WTC11 (cell line): ENCODE measurements at regions not wholly inside any gene's neighbourhood (a gene's known extent, or its start where the extent isn't known, plus 50 kb on each side); places are given as distances from the start of the nearest gene placed in this dataset.

Source experiments
- ATAC-seq: fragments of 200-7000 bp; cut with Tn5 transposase; 2 replicates; pipeline ENCODE4 v1.10.0; 2021; ENCODE audit warnings: mild to moderate bottlenecking, moderate library complexity
- CTCF ChIA-PET: fragments of 300-600 bp; sonication (Branson Sonifier 250); formaldehyde crosslinking; loops from one replicate; lab custom pipeline; 2021; ENCODE audit warnings: antibody characterized with exemption; lab: Charles Lee
- POLR2A ChIA-PET: fragments of 350-600 bp; sonication (Branson Sonifier 250); formaldehyde crosslinking; loops from one replicate; lab custom pipeline; 2021; ENCODE audit warnings: antibody characterized with exemption; lab: Charles Lee
- DNase-seq: peaks from one replicate; pipeline ENCODE4 v3.0.0; 2021; ENCODE audit warnings: low spot score
- H3K27ac Mint-ChIP-seq: 2 replicates; pipeline ENCODE4 v1.8.0; 2021; ENCODE audit warnings: mixed read lengths
- H3K27me3 Mint-ChIP-seq: 2 replicates; pipeline ENCODE4 v1.8.0; 2021; ENCODE audit warnings: low read depth, mild to moderate bottlenecking, moderate library complexity, mixed read lengths
- H3K36me3 Mint-ChIP-seq: 2 replicates; pipeline ENCODE4 v1.8.0; 2021; ENCODE audit warnings: mixed read lengths
- H3K4me1 Mint-ChIP-seq: 2 replicates; pipeline ENCODE4 v1.8.0; 2022; ENCODE audit warnings: mixed read lengths
- H3K4me3 Mint-ChIP-seq: 2 replicates; pipeline ENCODE4 v1.8.0; 2021; ENCODE audit warnings: mild to moderate bottlenecking, moderate library complexity, mixed read lengths
- H3K9me3 Mint-ChIP-seq: 2 replicates; pipeline ENCODE4 v1.8.0; 2021; ENCODE audit warnings: mixed read lengths
- ATF1 ChIP-seq: sonication (generic); formaldehyde crosslinking; IDR thresholded peaks from 2 replicates; pipeline ENCODE4 v1.8.1; 2023; ENCODE audit warnings: mild to moderate bottlenecking, moderate library complexity, missing genetic modification reagents
- ATF2 ChIP-seq: sonication (generic); formaldehyde crosslinking; IDR thresholded peaks from 2 replicates; pipeline ENCODE4 v1.8.1; 2022; ENCODE audit warnings: low read depth, missing genetic modification reagents, borderline replicate concordance
- CTCF ChIP-seq: fragments of 200-600 bp; IDR thresholded peaks from 2 replicates; pipeline ENCODE4 v1.8.0; 2022; ENCODE audit warnings: antibody characterized with exemption
- ELF4 ChIP-seq: sonication (generic); formaldehyde crosslinking; IDR thresholded peaks from 2 replicates; pipeline ENCODE4 v1.8.1; 2022; ENCODE audit warnings: low read depth, mild to moderate bottlenecking, moderate library complexity, missing genetic modification reagents
- EMX1 ChIP-seq: fragments of 250-450 bp; sonication (Bioruptor Pico); IDR thresholded peaks from 2 replicates; pipeline ENCODE4 v1.8.0; 2021; ENCODE audit warnings: mild to moderate bottlenecking
- FOXK1 ChIP-seq: sonication (generic); formaldehyde crosslinking; IDR thresholded peaks from 2 replicates; pipeline ENCODE4 v1.8.0; 2022; ENCODE audit warnings: mild to moderate bottlenecking, moderate library complexity, missing genetic modification reagents
- FOXP1 ChIP-seq: sonication (generic); formaldehyde crosslinking; IDR thresholded peaks from 2 replicates; pipeline ENCODE4 v1.8.0; 2022; ENCODE audit warnings: missing genetic modification reagents, mild to moderate bottlenecking, moderate library complexity, borderline replicate concordance
- GTF2I ChIP-seq: fragments of 250-450 bp; sonication (Bioruptor Pico); conservative IDR thresholded peaks from 2 replicates; pipeline ENCODE4 v1.4.0; 2021; ENCODE audit warnings: mild to moderate bottlenecking
- JAZF1 ChIP-seq: fragments of 250-450 bp; sonication (Bioruptor Pico); IDR thresholded peaks from 2 replicates; pipeline ENCODE4 v1.9.0; 2021; ENCODE audit warnings: moderate library complexity, mild to moderate bottlenecking, inconsistent platforms
- JUN ChIP-seq: sonication (generic); formaldehyde crosslinking; IDR thresholded peaks from 2 replicates; pipeline ENCODE4 v1.8.0; 2023; ENCODE audit warnings: mild to moderate bottlenecking, missing genetic modification reagents
- KAT7 ChIP-seq: sonication (generic); formaldehyde crosslinking; IDR thresholded peaks from 2 replicates; pipeline ENCODE4 v1.8.1; 2023; ENCODE audit warnings: missing genetic modification reagents, mild to moderate bottlenecking, borderline replicate concordance
- MAX ChIP-seq: sonication (generic); formaldehyde crosslinking; IDR thresholded peaks from 2 replicates; pipeline ENCODE4 v1.8.0; 2022; ENCODE audit warnings: mild to moderate bottlenecking, missing genetic modification reagents
- RORB ChIP-seq: fragments of 250-450 bp; sonication (Bioruptor Pico); IDR thresholded peaks from 2 replicates; pipeline ENCODE4 v1.9.0; 2021; ENCODE audit warnings: mild to moderate bottlenecking
- SP1 ChIP-seq: sonication (generic); formaldehyde crosslinking; conservative IDR thresholded peaks from 2 replicates; pipeline ENCODE4 v1.8.1; 2022; ENCODE audit warnings: missing genetic modification reagents
- ZMAT4 ChIP-seq: fragments of 250-450 bp; sonication (Bioruptor Pico); IDR thresholded peaks from 2 replicates; pipeline ENCODE4 v1.9.0; 2021; ENCODE audit warnings: mild to moderate bottlenecking
- ZNF219 ChIP-seq: sonication (generic); formaldehyde crosslinking; IDR thresholded peaks from 2 replicates; pipeline ENCODE4 v1.8.0; 2023; ENCODE audit warnings: missing genetic modification reagents, mild to moderate bottlenecking, borderline replicate concordance
- ZNF263 ChIP-seq: sonication (generic); formaldehyde crosslinking; IDR thresholded peaks from 2 replicates; pipeline ENCODE4 v1.8.1; 2022; ENCODE audit warnings: low read depth, mild to moderate bottlenecking, moderate library complexity, missing genetic modification reagents
- ZNF396 ChIP-seq: fragments of 250-450 bp; sonication (Bioruptor Pico); IDR thresholded peaks from 2 replicates; pipeline ENCODE4 v1.8.0; 2021; ENCODE audit warnings: mild to moderate bottlenecking, moderate library complexity, borderline replicate concordance
- ZNF416 ChIP-seq: fragments of 250-450 bp; sonication (Bioruptor Pico); IDR thresholded peaks from 2 replicates; pipeline ENCODE4 v1.9.0; 2021; ENCODE audit warnings: mild to moderate bottlenecking, inconsistent platforms
- ZNF423 ChIP-seq: fragments of 250-450 bp; sonication (Bioruptor Pico); IDR thresholded peaks from 2 replicates; pipeline ENCODE4 v2.1.2; 2022; ENCODE audit warnings: mild to moderate bottlenecking, moderate library complexity
- TF ChIP-seq, protein P1 (sequence below): fragments of 250-450 bp; sonication (Bioruptor Pico); conservative IDR thresholded peaks from 2 replicates; pipeline ENCODE4 v1.9.0; 2021; ENCODE audit warnings: mild to moderate bottlenecking
- TF ChIP-seq, protein P2 (sequence below): fragments of 250-450 bp; sonication (Bioruptor Pico); IDR thresholded peaks from 2 replicates; pipeline ENCODE4 v1.8.0; 2021; ENCODE audit warnings: mild to moderate bottlenecking
- TF ChIP-seq, protein P3 (sequence below): sonication (generic); formaldehyde crosslinking; IDR thresholded peaks from 2 replicates; pipeline ENCODE4 v1.8.1; 2023; ENCODE audit warnings: mild to moderate bottlenecking, moderate library complexity, missing genetic modification reagents
- TF ChIP-seq, protein P4 (sequence below): sonication (generic); formaldehyde crosslinking; IDR thresholded peaks from 2 replicates; pipeline ENCODE4 v1.8.1; 2022; ENCODE audit warnings: mild to moderate bottlenecking, missing genetic modification reagents, moderate library complexity, borderline replicate concordance
- TF ChIP-seq, protein P5 (sequence below): sonication (generic); formaldehyde crosslinking; IDR thresholded peaks from 2 replicates; pipeline ENCODE4 v1.8.1; 2023; ENCODE audit warnings: mild to moderate bottlenecking, missing genetic modification reagents

DNA sequence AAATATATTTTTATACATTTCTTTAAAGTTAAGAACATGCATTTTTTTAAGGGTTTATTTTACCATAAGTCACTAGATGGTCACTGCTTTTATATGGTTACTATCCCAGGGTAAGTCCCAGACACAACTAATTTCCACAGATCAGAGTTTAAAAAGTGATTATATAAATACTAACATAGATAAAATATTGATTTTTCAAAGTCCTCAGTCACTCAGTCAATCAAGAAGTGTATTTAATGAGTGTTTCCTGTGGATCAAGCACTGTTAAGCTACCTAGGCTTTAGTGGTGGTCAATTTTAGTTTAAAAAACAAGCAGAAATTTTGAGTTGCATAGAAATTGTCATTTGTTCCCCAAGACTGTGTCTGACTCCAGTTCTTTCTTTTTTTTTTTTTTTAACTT, 399.5 kb upstream of the SYNCRIP start:
- CTCF ChIA-PET, result no interaction called here
- TF ChIP-seq EMX1, result no peak
- no peak for TF ChIP-seq ELF4 (CRISPR knock-in tag)
- TF ChIP-seq ZNF396 (CRISPR knock-in tag), result no peak
- no peak for TF ChIP-seq FOXK1
- TF ChIP-seq, protein P1, sequence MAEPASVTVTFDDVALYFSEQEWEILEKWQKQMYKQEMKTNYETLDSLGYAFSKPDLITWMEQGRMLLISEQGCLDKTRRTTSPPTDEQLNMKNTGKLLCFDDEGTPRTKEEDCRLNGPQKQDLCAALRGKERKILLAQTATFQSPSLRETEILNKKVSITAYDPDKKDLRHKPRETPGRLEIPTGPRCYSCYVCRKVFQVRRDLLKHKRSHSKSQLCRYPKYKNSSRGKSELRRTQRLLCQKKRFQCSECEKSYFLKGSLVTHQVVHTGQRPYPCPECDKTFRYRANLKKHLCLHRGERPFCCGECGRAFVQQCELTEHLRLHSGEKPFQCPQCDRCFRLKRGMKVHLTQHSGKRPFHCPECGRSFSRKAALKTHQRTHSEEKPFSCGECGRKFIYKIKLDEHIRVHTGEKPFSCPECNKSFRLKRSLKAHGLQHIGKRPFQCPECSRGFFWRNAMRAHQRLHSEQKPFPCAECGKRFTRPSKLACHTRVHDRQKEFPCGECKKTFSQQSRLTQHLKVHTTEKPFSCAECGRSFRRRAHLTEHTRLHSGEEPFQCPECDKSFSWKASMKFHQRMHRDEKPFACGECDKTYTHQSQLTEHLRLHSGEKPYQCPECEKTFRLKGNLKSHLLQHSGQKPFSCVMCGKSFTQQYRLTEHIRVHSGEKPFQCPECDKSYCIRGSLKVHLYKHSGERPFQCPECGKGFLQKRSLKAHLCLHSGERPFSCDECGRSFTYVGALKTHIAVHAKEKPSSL, result no peak
- TF ChIP-seq ATF2, result no peak
- TF ChIP-seq JAZF1 (CRISPR knock-in tag), result no peak
- no peak for TF ChIP-seq MAX (CRISPR knock-in tag)
- no peak for TF ChIP-seq ZNF219 (CRISPR knock-in tag)
- TF ChIP-seq ZNF263, result no peak
- no peak for TF ChIP-seq RORB
- no peaks in the 10 kb centered on the region for H3K36me3 Mint-ChIP-seq
- no peak overlapping the region for H3K27ac Mint-ChIP-seq
- ATAC-seq (no peak), DNase-seq (no peak)
- POLR2A ChIA-PET, result no interaction called here
- H3K27me3 Mint-ChIP-seq, result no peaks in the 10 kb centered on the region
- H3K9me3 Mint-ChIP-seq, result peaks cover 11% of the 10 kb centered on the region
- peaks cover 4% of the 10 kb centered on the region for H3K4me1 Mint-ChIP-seq
- no peak overlapping the region for H3K4me3 Mint-ChIP-seq

DNA sequence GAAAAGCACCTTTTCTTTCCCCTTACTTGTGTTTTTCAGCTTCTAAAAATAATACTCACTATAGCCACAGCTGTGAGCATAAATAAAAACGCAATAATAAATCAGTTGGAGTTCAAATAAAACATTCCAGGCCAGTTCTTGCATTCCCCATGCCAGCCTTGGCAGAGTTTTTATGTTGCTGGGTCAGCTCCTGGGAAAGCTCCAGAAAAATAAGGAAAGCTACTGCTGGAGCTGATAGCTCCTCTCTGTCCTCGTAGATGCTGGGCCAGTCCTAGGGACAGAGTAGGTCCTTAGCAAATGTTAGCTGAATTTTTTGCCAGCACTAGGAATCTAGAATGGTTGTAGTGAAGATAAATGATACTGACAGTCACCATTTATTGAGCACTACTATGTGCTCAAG, 389.0 kb upstream of the SYNCRIP start:
- Mint-ChIP-seq H3K4me3 (no peak overlapping the region), H3K36me3 (peaks cover 3% of the 10 kb centered on the region; the same call in 1 of the 2 replicates), H3K9me3 (peaks cover 4% of the 10 kb centered on the region), H3K27ac (no peak overlapping the region), H3K27me3 (no peaks in the 10 kb centered on the region), H3K4me1 (peaks cover 18% of the 10 kb centered on the region)
- CTCF ChIA-PET, result no interaction called here
- ATAC-seq, result no peak
- POLR2A ChIA-PET, result interaction anchor here (0.6 kb wide), 1 partner anchor 20 kb away, joined by 6 read pairs; no protein-coding TSS in a partner anchor
- no peak for DNase-seq
- TF ChIP-seq JUN (CRISPR knock-in tag) (no peak), GTF2I (CRISPR knock-in tag) (no peak), FOXP1 (no peak), ZNF416 (CRISPR knock-in tag) (no peak), ZNF423 (CRISPR knock-in tag) (no peak), CTCF (no peak), SP1 (no peak), ZMAT4 (CRISPR knock-in tag) (no peak), KAT7 (no peak), ATF1 (CRISPR knock-in tag) (no peak), EMX1 (no peak)
- TF ChIP-seq, protein P2, sequence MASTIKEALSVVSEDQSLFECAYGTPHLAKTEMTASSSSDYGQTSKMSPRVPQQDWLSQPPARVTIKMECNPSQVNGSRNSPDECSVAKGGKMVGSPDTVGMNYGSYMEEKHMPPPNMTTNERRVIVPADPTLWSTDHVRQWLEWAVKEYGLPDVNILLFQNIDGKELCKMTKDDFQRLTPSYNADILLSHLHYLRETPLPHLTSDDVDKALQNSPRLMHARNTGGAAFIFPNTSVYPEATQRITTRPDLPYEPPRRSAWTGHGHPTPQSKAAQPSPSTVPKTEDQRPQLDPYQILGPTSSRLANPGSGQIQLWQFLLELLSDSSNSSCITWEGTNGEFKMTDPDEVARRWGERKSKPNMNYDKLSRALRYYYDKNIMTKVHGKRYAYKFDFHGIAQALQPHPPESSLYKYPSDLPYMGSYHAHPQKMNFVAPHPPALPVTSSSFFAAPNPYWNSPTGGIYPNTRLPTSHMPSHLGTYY (CRISPR knock-in tag), result no peak
- TF ChIP-seq, protein P3, sequence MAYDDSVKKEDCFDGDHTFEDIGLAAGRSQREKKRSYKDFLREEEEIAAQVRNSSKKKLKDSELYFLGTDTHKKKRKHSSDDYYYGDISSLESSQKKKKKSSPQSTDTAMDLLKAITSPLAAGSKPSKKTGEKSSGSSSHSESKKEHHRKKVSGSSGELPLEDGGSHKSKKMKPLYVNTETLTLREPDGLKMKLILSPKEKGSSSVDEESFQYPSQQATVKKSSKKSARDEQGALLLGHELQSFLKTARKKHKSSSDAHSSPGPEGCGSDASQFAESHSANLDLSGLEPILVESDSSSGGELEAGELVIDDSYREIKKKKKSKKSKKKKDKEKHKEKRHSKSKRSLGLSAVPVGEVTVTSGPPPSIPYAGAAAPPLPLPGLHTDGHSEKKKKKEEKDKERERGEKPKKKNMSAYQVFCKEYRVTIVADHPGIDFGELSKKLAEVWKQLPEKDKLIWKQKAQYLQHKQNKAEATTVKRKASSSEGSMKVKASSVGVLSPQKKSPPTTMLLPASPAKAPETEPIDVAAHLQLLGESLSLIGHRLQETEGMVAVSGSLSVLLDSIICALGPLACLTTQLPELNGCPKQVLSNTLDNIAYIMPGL (CRISPR knock-in tag), result no peak
- TF ChIP-seq, protein P4, sequence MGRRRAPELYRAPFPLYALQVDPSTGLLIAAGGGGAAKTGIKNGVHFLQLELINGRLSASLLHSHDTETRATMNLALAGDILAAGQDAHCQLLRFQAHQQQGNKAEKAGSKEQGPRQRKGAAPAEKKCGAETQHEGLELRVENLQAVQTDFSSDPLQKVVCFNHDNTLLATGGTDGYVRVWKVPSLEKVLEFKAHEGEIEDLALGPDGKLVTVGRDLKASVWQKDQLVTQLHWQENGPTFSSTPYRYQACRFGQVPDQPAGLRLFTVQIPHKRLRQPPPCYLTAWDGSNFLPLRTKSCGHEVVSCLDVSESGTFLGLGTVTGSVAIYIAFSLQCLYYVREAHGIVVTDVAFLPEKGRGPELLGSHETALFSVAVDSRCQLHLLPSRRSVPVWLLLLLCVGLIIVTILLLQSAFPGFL (CRISPR knock-in tag), result no peak
- TF ChIP-seq, protein P5, sequence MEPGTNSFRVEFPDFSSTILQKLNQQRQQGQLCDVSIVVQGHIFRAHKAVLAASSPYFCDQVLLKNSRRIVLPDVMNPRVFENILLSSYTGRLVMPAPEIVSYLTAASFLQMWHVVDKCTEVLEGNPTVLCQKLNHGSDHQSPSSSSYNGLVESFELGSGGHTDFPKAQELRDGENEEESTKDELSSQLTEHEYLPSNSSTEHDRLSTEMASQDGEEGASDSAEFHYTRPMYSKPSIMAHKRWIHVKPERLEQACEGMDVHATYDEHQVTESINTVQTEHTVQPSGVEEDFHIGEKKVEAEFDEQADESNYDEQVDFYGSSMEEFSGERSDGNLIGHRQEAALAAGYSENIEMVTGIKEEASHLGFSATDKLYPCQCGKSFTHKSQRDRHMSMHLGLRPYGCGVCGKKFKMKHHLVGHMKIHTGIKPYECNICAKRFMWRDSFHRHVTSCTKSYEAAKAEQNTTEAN, result no peak
